Parathyroid adenoma (tissue), 2 donors: ENCODE measurements at regions not wholly inside any gene's neighbourhood (a gene's known extent, or its start where the extent isn't known, plus 50 kb on each side); places are given as distances from the start of the nearest gene placed in this dataset.

Source experiments
- H2AFZ ChIP-seq: fragments of 300-600 bp; sonication (generic); one replicate; pipeline ENCODE4 v1.7.0; 2017; ENCODE audit warnings: antibody characterized with exemption, mild to moderate bottlenecking
- H3K27ac ChIP-seq: fragments of 300-600 bp; sonication (generic); one replicate; pipeline ENCODE4 v1.7.0; 2017
- H3K27me3 ChIP-seq: fragments of 300-600 bp; sonication (generic); one replicate; pipeline ENCODE4 v1.7.0; 2017; ENCODE audit warnings: low read length; ENCODE audit not compliant: control insufficient read depth, insufficient read depth
- H3K36me3 ChIP-seq: fragments of 300-600 bp; sonication (generic); one replicate; pipeline ENCODE4 v1.7.0; 2017; ENCODE audit warnings: low read length; ENCODE audit not compliant: control insufficient read depth, insufficient read depth
- H3K4me1 ChIP-seq: fragments of 300-600 bp; sonication (generic); one replicate; pipeline ENCODE4 v1.7.0; 2017; ENCODE audit warnings: control low read depth
- H3K4me2 ChIP-seq: fragments of 300-600 bp; sonication (generic); one replicate; pipeline ENCODE4 v1.7.0; 2017; ENCODE audit warnings: low read length
- H3K4me3 ChIP-seq: fragments of 300-600 bp; sonication (generic); one replicate; pipeline ENCODE4 v1.7.0; 2017; ENCODE audit warnings: low read depth, low read length
- H3K79me2 ChIP-seq: fragments of 300-600 bp; sonication (generic); one replicate; pipeline ENCODE4 v1.7.0; 2017; ENCODE audit warnings: control low read depth
- H3K9ac ChIP-seq: fragments of 300-600 bp; sonication (generic); one replicate; pipeline ENCODE4 v1.7.0; 2017; ENCODE audit warnings: mild to moderate bottlenecking
- H3K9me3 ChIP-seq: fragments of 300-600 bp; sonication (generic); one replicate; pipeline ENCODE4 v1.7.0; 2017; ENCODE audit warnings: low read length; ENCODE audit not compliant: control insufficient read depth
- CTCF ChIP-seq: fragments of 300-600 bp; sonication (generic); IDR thresholded peaks from one replicate; pipeline ENCODE4 v1.7.0; 2017; ENCODE audit warnings: antibody characterized with exemption, mild to moderate bottlenecking
- donor health status: primary hyperparathyroidism.

DNA sequence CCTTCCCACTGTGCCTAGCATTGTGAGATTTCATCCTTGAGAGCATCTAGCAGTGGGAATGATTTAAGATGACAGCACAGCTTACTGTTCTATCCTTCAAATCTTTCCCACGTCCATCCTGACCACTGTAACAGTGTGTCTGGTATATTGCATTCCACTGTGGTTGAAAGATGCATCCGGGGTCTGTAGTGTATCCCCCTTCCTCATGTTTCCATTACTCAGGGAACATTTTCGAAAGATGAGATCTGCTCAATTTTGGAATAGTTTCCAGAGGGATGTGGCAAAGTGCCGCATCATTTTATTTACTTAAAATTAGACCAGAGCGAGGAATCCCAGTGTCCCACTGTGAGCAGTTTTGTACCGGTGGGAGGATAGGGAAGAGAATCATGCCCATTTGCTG lies 407.1 kb upstream of the PAPPA start:
- no peaks in the 10 kb centered on the region for H3K79me2 ChIP-seq
- no peak for TF ChIP-seq CTCF

DNA sequence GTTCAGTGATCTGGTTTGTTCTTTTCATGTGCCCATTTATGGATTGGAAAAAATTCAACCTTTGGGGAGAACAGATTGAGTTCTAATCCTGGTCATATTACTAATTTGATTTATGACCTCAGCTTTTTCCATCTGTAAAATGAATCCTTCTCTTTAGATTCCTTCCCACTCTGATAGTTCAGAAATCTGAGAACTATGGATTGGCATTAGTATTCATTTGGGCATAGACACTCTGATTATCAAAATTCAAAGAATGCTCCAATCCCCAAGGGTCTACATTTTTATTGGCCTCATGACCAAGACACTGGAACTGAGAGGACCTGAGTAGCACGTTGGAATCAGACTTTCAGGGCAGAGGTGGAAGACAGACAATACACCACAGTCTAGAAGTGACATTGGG lies 405.9 kb upstream of the PAPPA start:
- Histone ChIP-seq H3K79me2 (no peaks in the 10 kb centered on the region), H3K9ac (no peak overlapping the region)

More for the DNA sequence above, 407.1 kb upstream of the PAPPA start:
- no peak overlapping the region for H3K27ac ChIP-seq
- no peaks in the 10 kb centered on the region for H3K4me1 ChIP-seq
- H3K4me3 ChIP-seq = no peak overlapping the region
- no peak overlapping the region for H2AFZ ChIP-seq
- H3K4me2 ChIP-seq = no peak overlapping the region
- no peak overlapping the region for H3K9ac ChIP-seq
- H3K36me3 ChIP-seq = no peaks in the 10 kb centered on the region
- H3K27me3 ChIP-seq = no peaks in the 10 kb centered on the region
- no peaks in the 10 kb centered on the region for H3K9me3 ChIP-seq

GRCh38 chr9:115756736-115757135 lies 396.9 kb upstream of the PAPPA start:
- Histone ChIP-seq H3K27me3 (no peaks in the 10 kb centered on the region), H3K9me3 (no peaks in the 10 kb centered on the region), H3K4me2 (no peak overlapping the region), H3K9ac (no peak overlapping the region), H3K4me1 (no peaks in the 10 kb centered on the region), H3K36me3 (no peaks in the 10 kb centered on the region), H3K79me2 (no peaks in the 10 kb centered on the region), H3K4me3 (no peak overlapping the region), H3K27ac (no peak overlapping the region), H2AFZ (no peak overlapping the region)
- TF ChIP-seq CTCF = no peak

More for the DNA sequence above, 405.9 kb upstream of the PAPPA start:
- H3K4me3 ChIP-seq = no peak overlapping the region
- H3K27ac ChIP-seq = no peak overlapping the region
- H3K27me3 ChIP-seq = no peaks in the 10 kb centered on the region
- no peaks in the 10 kb centered on the region for H3K9me3 ChIP-seq
- no peak overlapping the region for H2AFZ ChIP-seq
- H3K36me3 ChIP-seq = no peaks in the 10 kb centered on the region
- H3K4me1 ChIP-seq = no peaks in the 10 kb centered on the region
- no peak overlapping the region for H3K4me2 ChIP-seq
- TF ChIP-seq CTCF = no peak

- Histone ChIP-seq H3K36me3 (no peaks in the 10 kb centered on the region), H3K9me3 (no peaks in the 10 kb centered on the region), H3K9ac (no peak overlapping the region), H3K4me2 (no peak overlapping the region), H2AFZ (no peak overlapping the region), H3K4me3 (no peak overlapping the region), H3K27ac (no peak overlapping the region), H3K4me1 (no peaks in the 10 kb centered on the region), H3K27me3 (no peaks in the 10 kb centered on the region), H3K79me2 (no peaks in the 10 kb centered on the region)
- TF ChIP-seq CTCF = no peak
Measured at GRCh38 chr9:115757461-115757860, 396.1 kb upstream of the PAPPA start.

GRCh38 chr9:115758441-115758840 lies 395.1 kb upstream of the PAPPA start:
- no peak overlapping the region for H3K27ac ChIP-seq
- H3K79me2 ChIP-seq = no peaks in the 10 kb centered on the region
- no peaks in the 10 kb centered on the region for H3K9me3 ChIP-seq
- H2AFZ ChIP-seq = no peak overlapping the region
- no peak overlapping the region for H3K4me2 ChIP-seq
- no peaks in the 10 kb centered on the region for H3K36me3 ChIP-seq
- no peak overlapping the region for H3K4me3 ChIP-seq
- TF ChIP-seq CTCF = no peak
- no peaks in the 10 kb centered on the region for H3K4me1 ChIP-seq
- no peaks in the 10 kb centered on the region for H3K27me3 ChIP-seq
- no peak overlapping the region for H3K9ac ChIP-seq
